ENCODE measurements at regions not wholly inside any gene's neighbourhood (a gene's known extent, or its start where the extent isn't known, plus 50 kb on each side); places are given as distances from the start of the nearest gene placed in this dataset.

GRCh38 chr2:167708998-167709397 is 538.4 kb downstream of the STK39 start:
- DNase-seq (no peak), ATAC-seq (no peak)
- intact Hi-C loops (cut with micrococcal nuclease), result no loop called here

GRCh38 chr2:167706800-167707199 is 540.6 kb downstream of the STK39 start:
- ATAC-seq (no peak), DNase-seq (no peak)
- intact Hi-C loops (cut with micrococcal nuclease), result no loop called here

GRCh38 chr2:167703441-167703840 is 544.0 kb downstream of the STK39 start:
- intact Hi-C loops (cut with micrococcal nuclease), result no loop called here
- DNase-seq (no peak), ATAC-seq (no peak)

- DNase-seq (no peak), ATAC-seq (no peak)
- intact Hi-C loops (cut with micrococcal nuclease), result no loop called here
Measured at GRCh38 chr2:167702227-167702626, 545.2 kb downstream of the STK39 start.

- intact Hi-C loops (cut with micrococcal nuclease), result no loop called here
- ATAC-seq, result no peak
Measured at GRCh38 chr2:167701651-167702050, 545.7 kb downstream of the STK39 start.

GRCh38 chr2:167697948-167698347 is 549.4 kb downstream of the STK39 start:
- intact Hi-C loops (cut with micrococcal nuclease), result no loop called here
- ATAC-seq (no peak), DNase-seq (no peak)

More at GRCh38 chr2:167701651-167702050, 545.7 kb downstream of the STK39 start:
- DNase-seq, result no peak

GRCh38 chr2:167697194-167697593 is 550.2 kb downstream of the STK39 start:
- no peak for ATAC-seq
- no peak for DNase-seq
- intact Hi-C loops (cut with micrococcal nuclease), result no loop called here

- intact Hi-C loops (cut with micrococcal nuclease), result no loop called here
- ATAC-seq, result no peak
- no peak for DNase-seq
Measured at GRCh38 chr2:167692936-167693335, 554.5 kb downstream of the STK39 start.

- ATAC-seq (no peak), DNase-seq (no peak)
- intact Hi-C loops (cut with micrococcal nuclease), result no loop called here
Measured at GRCh38 chr2:167692191-167692590, 555.2 kb downstream of the STK39 start.

GRCh38 chr2:167689444-167689843 is 558.0 kb downstream of the STK39 start:
- intact Hi-C loops (cut with micrococcal nuclease), result no loop called here
- ATAC-seq, result no peak
- no peak for DNase-seq

- ATAC-seq (no peak), DNase-seq (no peak)
- intact Hi-C loops (cut with micrococcal nuclease), result no loop called here
Measured at GRCh38 chr2:167686691-167687090, 560.7 kb downstream of the STK39 start.

GRCh38 chr2:167681234-167682015 is 566.0 kb downstream of the STK39 start:
- ATAC-seq (no peak), DNase-seq (no peak)
- intact Hi-C loops (cut with micrococcal nuclease), result no loop called here

GRCh38 chr2:167678158-167678557 is 569.2 kb downstream of the STK39 start:
- DNase-seq (no peak), ATAC-seq (no peak)
- intact Hi-C loops (cut with micrococcal nuclease), result no loop called here

- DNase-seq, result no peak
- intact Hi-C loops (cut with micrococcal nuclease), result no loop called here
- ATAC-seq, result no peak
Measured at GRCh38 chr2:167675906-167676305, 571.5 kb downstream of the STK39 start.

- intact Hi-C loops (cut with micrococcal nuclease), result no loop called here
- DNase-seq (no peak), ATAC-seq (no peak)
Measured at GRCh38 chr2:167670588-167670987, 576.8 kb downstream of the STK39 start.

- intact Hi-C loops (cut with micrococcal nuclease), result no loop called here
- DNase-seq (no peak), ATAC-seq (no peak)
Measured at GRCh38 chr2:167653131-167653530, 594.3 kb downstream of the STK39 start.

GRCh38 chr2:167652401-167652800 is 595.0 kb downstream of the STK39 start:
- no peak for DNase-seq
- intact Hi-C loops (cut with micrococcal nuclease), result no loop called here
- ATAC-seq, result no peak

GRCh38 chr2:167651406-167652151 is 595.8 kb downstream of the STK39 start:
- intact Hi-C loops (cut with micrococcal nuclease), result no loop called here

GRCh38 chr2:167646557-167646956 is 600.8 kb downstream of the STK39 start:
- intact Hi-C loops (cut with micrococcal nuclease), result no loop called here
- DNase-seq, result no peak
- ATAC-seq, result no peak

More at GRCh38 chr2:167651406-167652151, 595.8 kb downstream of the STK39 start:
- ATAC-seq, result no peak
- no peak for DNase-seq

GRCh38 chr2:167640096-167640495 is 607.3 kb downstream of the STK39 start:
- intact Hi-C loops (cut with micrococcal nuclease), result no loop called here
- DNase-seq, result no peak
- no peak for ATAC-seq

- DNase-seq (no peak), ATAC-seq (no peak)
- intact Hi-C loops (cut with micrococcal nuclease), result no loop called here
Measured at GRCh38 chr2:167637741-167638140, 609.7 kb downstream of the STK39 start.
